ENCODE measurements at regions not wholly inside any gene's neighbourhood (a gene's known extent, or its start where the extent isn't known, plus 50 kb on each side); places are given as distances from the start of the nearest gene placed in this dataset.

GRCh38 chr2:123636232-123636631, 388.9 kb upstream of the CNTNAP5 start:
- TF ChIP-seq EP300 (IDR thresholded peaks at IDR 0.05; ENCODE audit: low read depth) (no peak), CTCF (IDR thresholded peaks at IDR 0.05) (no peak), POLR2A (IDR thresholded peaks at IDR 0.05) (no peak)
